Activated CD4-positive, alpha-beta T cell treated with anti-CD3 and anti-CD28 coated beads, Interleukin-2, amount 50 U/mL, for 4 hours (primary cell): ENCODE measurements at regions not wholly inside any gene's neighbourhood (a gene's known extent, or its start where the extent isn't known, plus 50 kb on each side); places are given as distances from the start of the nearest gene placed in this dataset.

Experiments
- DNase-seq, 2 experiments: peaks; one replicate each; pipeline ENCODE4 v3.0.0-alpha.2; 2020

DNA sequence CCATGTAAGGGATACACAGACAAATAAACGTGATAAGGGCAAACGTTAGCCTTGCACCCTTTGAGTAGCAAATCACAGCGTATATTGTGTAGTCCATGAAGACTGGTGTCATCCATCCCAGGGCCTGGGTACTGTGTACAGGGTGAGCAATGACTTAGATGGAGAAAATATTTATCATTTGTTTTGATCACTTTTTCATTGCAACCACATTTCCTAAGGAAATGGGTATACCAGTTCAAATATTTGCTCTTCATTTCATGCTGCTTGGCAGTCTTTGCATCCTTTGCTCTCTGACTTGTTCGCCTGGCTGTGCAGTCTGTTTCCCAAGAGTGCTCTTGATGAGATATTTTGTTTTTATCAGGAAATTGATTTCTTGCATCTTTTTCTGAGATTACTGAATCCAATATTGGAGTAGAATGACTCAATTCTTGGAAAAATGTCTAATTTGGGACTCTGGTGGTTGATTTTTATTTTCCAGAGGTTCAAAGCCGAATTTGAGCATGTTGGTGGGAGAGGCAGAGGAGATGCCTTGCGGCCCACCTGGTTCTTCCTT is 424.6 kb upstream of the SEMA6D start:
- no peak for DNase-seq

- no peak for DNase-seq
Measured at GRCh38 chr15:47293466-47294162, 423.7 kb upstream of the SEMA6D start.

- DNase-seq, result no peak
Measured at GRCh38 chr15:47294765-47295259, 422.5 kb upstream of the SEMA6D start.

- no peak for DNase-seq
Measured at GRCh38 chr15:47296881-47297280, 420.4 kb upstream of the SEMA6D start.

- no peak for DNase-seq
Measured at GRCh38 chr15:47299846-47300434, 417.4 kb upstream of the SEMA6D start.

DNA sequence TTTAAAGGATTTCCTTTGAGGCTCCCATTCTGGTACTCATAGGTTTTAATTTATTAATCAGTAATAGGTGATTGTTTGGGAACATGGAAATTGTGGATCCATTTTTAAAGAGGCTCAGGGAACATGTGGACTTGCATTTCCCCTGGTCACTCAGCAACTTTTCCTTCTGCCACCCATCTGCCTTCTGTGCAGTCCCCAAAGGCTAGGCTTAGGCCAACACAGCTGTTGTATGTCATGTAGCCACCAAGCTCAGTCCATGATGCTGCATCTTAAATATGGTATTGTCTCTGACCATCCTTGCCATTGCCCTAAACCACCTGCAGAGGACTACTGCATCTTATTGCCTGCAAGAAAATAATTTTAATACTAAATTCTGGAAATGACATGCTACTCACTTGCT is 416.7 kb upstream of the SEMA6D start:
- DNase-seq, result no peak

DNA sequence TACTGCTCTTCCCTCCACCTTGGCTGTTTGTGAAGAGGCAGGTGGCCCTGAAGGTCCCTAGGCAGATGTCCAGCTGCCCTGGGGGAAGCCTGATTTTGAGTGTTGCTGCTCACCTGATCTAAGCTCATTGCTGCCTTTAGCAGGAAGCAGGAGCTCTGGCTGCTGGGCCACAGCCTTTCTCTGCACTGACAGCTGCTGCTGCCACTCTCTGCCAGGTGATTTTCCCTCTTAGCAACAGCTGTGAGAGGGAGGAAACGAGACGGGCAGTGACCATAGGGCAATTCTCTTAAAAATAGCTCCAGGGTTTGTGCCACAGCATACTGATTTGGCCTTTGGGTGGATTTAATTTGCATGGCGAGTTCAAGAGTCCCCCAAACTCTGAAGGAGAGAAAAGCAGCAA is 415.8 kb upstream of the SEMA6D start:
- DNase-seq, result no peak

- no peak for DNase-seq
Measured at GRCh38 chr15:47304656-47305055, 412.6 kb upstream of the SEMA6D start.

- no peak for DNase-seq
Measured at GRCh38 chr15:47312161-47312560, 405.1 kb upstream of the SEMA6D start.

DNA sequence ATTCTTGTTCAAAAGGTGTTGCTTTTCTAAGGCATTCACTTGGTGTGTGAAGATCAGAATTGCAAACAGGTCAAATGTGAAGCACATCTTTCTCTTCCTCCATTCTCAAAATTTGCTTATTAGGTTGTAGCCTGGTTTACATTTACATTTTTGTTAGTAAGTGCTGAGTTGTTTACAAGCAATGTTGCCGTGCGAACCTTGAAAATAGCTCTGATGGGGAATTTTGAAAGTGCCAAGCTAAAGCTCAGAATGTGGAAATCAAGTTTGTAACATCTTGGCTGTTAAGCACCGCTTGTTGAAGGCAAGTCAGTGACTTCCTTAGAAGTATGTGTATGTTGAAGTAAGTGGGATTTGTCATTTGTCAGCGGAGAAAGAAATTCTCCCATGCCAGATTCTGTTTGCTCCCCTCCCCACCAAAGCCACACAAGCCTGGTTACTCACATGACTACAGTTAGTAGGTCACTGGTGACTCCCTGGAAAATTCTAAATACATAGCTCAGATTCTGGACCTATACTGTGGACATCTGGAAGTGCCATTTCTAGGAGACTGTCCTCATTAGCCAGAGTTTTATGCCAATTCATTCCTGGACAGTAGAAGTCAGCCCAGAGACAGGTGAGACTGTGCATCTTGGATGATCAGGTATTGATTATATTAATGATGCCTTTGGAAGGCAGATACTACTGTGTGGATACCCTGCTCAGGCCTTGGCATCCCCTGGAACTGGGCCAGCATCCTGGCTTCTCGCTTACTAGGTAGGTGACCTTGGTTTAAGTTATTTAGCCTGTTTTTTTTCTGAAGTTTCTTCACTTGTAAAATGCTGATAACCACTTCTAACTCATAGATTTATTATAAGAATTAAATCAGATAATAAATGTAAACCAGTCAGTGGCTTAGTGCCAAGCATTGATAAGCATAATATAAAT is 390.6 kb upstream of the SEMA6D start:
- no peak for DNase-seq

- DNase-seq, result no peak
Measured at GRCh38 chr15:47331829-47332393, 385.4 kb upstream of the SEMA6D start.

DNA sequence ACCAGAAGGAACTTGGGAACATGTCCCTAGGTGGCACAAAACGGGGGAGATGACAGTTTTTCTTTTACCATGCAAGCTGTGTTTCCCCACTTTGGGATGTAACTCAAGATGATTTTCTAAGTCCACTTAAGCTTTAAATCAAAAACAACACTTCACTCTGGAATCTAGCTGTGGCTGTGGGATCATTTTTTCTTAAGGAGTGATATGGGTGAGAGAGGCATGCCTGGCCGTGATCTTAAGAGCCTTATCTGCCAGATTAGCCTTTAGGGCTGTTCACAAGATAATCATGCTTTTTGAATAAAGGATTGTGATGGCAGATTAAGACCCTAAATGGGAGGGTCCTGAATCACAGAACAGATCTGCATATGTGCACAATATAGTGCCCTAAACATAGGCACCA is 384.8 kb upstream of the SEMA6D start:
- DNase-seq, result no peak

GRCh38 chr15:47333734-47334133 is 383.6 kb upstream of the SEMA6D start:
- no peak for DNase-seq

DNA sequence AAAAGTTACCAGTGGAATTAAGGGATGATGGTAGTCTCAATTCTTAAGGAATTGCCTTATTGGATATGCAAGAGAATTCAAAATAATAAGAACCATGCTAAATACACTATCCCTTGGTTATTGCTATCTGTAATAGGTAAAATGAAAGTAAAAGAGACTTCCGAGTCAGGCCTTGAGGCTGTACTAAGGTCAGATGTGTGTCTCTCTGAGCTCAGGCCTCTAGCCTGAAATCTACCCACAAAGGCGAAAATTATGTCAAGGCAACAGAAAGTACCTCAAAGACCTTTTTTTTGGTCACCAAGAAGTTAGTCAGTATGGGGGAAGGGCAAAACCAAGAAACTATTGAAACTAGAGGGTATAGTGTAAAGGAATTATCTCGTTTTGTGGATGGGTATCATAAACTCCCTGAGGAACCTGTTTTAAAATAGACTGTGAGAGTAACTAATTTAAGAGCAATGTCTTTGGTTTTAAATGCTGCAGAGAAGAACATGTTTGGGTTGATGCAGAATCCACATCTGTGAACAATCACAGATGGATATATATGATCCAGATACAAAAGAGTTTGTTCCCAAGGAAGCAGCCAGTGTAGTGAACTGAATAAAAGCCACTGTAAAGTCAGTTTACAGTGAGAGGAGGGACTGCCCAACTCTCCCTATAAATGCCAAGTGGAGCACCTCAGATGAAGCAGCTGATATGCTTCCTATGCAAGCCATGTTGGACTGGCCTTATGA is 382.3 kb upstream of the SEMA6D start:
- DNase-seq, result no peak

- DNase-seq, result no peak
Measured at GRCh38 chr15:47337106-47337505, 380.2 kb upstream of the SEMA6D start.

GRCh38 chr15:47337836-47338235 is 379.5 kb upstream of the SEMA6D start:
- DNase-seq, result no peak

GRCh38 chr15:47338771-47339170 is 378.5 kb upstream of the SEMA6D start:
- DNase-seq, result no peak

GRCh38 chr15:47339800-47340570 is 377.3 kb upstream of the SEMA6D start:
- no peak for DNase-seq

DNA sequence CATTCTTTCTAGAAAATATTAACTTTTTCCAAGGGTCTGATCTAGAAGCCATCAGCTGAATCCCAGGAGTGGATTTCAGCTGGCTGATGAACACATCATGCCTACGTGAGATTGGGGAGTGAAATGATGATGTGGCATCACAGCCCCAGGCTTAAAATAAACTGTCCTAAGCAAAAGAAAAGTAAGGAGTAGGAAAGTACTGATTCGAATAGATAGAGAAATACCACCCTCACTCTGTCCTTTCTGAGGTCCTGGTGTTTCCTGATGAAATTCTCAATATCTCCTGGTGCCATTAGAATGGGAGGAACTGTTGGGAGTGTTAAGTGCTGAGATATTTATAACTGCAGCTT is 376.8 kb upstream of the SEMA6D start:
- no peak for DNase-seq

DNA sequence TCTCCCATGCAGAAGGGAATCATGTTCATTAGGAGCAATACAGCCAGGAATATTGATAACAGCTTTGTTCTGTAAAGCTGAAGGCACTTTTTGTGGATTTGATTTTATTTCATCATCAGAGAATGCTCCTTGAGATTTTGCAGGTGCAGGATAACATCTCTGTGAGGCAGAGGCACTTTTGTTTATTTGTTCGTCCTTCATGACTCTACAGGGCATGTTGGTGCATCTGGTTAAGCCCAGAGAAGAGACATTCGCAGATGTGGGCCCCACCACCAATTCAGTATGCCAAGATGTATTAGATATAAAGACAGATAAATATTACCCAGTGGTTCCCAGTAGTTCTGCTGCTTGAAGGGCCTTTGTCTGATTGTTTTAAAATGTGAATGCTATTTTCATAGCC is 368.1 kb upstream of the SEMA6D start:
- DNase-seq, result no peak

DNA sequence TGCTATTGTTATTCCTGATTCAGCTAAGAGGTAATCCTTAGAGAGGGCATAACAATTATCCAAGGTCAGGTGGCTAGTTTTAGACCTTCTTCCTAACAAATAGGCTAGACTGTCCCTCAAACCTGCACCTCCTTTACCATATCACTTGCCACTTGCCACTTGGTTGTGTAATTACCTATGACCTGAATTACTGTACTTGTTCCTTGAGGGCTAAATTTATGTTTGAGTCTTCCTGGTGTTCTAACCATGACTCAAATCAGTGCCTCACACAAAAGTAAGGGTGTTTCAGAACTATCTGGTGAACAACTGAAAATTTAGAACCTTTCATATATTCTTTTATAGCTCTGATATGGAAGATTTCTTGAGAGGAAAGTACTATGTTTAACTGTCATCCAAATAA is 365.8 kb upstream of the SEMA6D start:
- no peak for DNase-seq

DNA sequence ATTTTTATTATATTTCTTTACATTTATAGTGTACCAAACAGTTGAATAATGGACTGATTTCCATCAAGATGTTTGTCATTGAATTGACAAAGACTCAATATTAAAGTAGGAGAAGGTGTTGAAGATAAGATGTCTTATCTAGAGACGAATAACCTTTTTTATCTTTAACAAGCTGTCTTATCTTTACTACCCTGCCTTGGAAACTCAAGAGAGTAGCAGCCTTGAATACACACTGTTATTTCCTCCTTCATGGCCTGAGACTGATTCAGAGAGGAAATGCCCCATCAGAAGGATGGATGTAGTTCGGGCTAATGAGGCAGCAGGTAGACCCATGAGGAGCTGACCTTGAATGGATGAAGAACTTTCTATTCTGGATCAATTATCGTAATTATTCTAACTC is 365.1 kb upstream of the SEMA6D start:
- no peak for DNase-seq
